ENCODE measurements at regions not wholly inside any gene's neighbourhood (a gene's known extent, or its start where the extent isn't known, plus 50 kb on each side); places are given as distances from the start of the nearest gene placed in this dataset.
"Not testable (repeated sequence)": the region's sequence is repeated elsewhere in the genome, so short reads cannot be mapped to it uniquely, and the experiment has no call there.

- not testable (repeated sequence) for TF ChIP-seq POLR2AphosphoS5 (IDR thresholded peaks at IDR 0.05; ENCODE audit: borderline replicate concordance, low read depth, low read length); EZH2 (IDR thresholded peaks at IDR 0.05); FOXP2 (optimal IDR thresholded peaks at IDR 0.05; ENCODE audit: control extremely low read depth, extremely low read length, insufficient read depth)
These were observed 1010.2 kb downstream of the BRD1 start for GRCh38 chr22:48817491-48817890.
